ENCODE measurements at regions not wholly inside any gene's neighbourhood (a gene's known extent, or its start where the extent isn't known, plus 50 kb on each side); places are given as distances from the start of the nearest gene placed in this dataset.
A peak's percentile ranks its signal among the peaks of the same experiment; 100 is the strongest.
"Not testable (repeated sequence)": the region's sequence is repeated elsewhere in the genome, so short reads cannot be mapped to it uniquely, and the experiment has no call there.

DNA sequence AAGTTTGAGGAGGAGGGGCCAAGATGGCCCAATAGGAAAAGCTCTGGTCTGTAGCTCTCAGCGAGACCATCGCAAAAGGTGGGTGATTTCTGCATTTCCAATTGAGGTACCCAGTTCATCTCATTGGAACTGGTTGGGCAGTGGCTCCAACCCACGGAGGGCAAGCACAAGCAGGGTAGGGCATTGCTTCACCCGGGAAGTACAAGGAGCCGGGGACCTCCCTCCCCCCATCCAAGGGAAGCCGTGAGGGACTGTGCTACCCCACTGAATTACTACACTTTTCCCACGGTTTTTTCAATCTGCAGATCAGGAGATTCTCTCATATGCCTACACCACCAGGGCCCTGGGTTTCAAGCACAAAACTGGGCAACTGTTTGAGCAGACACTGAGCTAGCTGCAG is 58.0 kb upstream of the EFCAB3 start:
- no peak for DNase-seq (ENCODE audit: low spot score)

DNA sequence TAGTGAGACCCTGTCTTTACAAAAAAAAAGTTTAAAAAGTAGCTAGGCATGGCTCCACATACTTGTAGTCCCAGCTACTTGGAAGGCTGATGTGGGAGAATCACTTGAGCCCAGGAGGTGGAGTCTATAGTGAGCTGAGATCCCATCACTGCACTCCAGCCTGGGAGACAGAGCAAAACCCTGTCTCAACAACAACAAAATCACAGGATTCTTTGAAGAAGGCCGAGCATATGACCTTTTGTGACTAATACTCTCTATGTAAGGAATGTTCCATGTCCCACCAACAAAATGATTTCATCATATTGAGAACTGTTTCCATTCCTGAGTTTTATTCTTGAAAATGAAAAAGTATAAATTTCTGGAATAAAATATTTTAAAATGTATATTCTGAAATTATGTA is 58.9 kb upstream of the EFCAB3 start:
- no peak for DNase-seq (ENCODE audit: low spot score)

DNA sequence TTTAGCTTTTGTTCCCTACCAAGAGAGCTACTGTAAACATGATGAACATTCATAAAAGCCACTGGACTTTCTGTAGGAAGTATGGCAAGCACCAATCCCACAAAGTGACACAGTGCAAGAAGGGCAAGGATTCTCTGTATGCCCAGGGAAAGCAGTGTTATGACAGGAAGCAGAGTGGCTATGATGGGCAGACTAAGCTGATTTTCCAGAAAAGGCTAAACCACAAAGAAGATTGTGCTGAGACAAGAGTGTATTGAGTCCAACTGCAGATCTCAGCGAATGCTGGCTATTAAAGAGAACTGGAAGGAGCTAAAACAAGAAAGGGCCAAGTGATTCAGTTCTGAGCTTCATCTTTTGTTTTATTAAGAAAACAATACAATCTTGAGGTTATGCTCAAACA is 60.5 kb upstream of the EFCAB3 start:
- no peak for DNase-seq (ENCODE audit: low spot score)

DNA sequence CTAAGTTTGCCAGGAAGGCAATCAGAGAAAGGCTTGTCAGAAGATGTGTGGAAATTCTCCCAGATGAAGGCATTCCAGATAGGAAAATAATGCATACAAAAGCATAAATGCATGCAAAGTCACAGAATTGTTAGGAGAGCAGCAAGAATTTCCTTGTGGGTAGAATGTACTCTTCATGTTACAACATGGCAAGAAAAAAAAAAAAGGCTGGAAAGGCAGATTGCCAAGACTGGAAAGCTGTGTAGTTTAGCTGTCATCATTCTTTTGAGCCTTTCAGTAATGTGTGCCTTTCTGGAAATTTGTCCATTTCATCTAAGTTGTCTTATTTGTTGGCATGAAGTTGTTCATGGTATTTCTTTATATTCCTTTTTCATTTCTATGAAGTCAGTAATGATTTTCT is 71.0 kb upstream of the EFCAB3 start:
- no peak for DNase-seq (ENCODE audit: low spot score)

DNA sequence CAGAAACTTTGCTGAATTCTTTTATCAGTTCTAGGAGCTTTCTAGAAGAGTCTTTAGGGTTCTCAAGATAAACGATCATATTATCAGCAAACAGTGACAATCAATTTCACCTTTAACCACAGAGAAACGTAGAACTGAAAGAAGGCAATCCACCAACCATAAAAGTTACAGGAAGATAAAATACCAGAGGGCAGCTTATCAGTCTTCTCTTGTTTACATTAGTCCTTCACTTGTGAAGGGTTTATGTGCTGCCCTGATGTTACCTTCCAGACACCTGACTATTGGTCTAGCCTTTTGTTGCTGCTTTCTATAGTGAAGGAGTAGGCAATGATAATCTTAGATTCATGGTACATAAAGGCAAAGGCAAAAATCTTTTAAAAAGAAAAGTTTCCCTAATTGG is 73.2 kb upstream of the EFCAB3 start:
- no peak for DNase-seq (ENCODE audit: low spot score)

DNA sequence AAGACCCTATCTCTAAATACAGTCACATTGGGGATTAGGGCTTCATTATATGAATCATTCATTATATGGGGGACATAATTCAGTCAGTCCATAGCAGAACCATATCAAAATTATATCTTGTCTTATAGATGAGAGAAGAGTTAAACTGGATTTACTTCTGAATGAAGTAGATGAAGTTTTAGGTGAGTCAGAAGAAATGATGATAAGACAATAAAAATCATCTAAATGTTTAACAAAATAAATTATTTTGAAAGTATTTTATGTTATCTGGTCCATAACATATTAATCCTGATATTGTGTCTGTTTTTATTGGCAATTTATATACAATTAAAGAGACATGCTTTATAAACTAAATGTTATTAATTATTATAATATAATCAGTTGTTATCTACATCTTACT is 76.9 kb upstream of the EFCAB3 start:
- DNase-seq (ENCODE audit: low spot score): no peak

DNA sequence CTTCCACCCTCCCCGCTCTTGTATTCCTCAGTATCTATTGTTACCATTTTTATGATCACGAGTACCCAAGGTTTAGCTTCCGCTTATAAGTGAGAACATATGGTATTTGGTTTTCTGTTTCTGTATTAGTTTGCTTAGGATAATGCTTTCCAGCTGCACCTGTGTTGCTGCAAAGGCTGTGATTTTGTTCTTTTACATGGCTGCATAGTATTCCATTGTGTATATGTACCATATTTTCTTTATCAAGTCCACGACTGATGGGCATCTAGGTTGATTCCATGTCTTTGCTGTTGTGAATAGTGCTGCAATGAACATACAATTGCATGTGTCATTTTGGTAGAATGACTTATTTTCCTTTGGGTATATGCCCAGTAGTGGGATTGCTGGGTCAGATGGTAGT is 79.7 kb upstream of the EFCAB3 start:
- DNase-seq (ENCODE audit: low spot score): no peak

DNA sequence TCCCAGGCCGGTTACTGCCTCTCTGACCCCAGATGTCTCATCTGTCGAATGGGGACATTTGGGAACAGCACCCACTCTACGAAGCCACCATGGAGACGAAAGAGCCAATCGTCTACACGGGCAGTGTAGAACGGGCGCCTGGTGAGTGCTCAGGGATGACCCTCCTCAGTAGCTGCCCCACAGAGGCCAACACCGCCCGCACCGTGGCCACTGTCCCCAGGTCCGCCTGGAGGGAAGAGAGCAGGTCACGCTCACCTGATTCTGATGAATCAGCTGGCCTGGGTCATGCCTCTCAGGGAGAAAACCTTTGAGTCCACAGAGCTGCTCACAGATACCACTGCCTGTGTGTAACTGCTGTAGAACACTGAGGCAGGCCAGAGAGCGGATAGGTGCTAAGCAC is 105.1 kb upstream of the EFCAB3 start:
- not testable (repeated sequence) for DNase-seq (ENCODE audit: low spot score)

DNA sequence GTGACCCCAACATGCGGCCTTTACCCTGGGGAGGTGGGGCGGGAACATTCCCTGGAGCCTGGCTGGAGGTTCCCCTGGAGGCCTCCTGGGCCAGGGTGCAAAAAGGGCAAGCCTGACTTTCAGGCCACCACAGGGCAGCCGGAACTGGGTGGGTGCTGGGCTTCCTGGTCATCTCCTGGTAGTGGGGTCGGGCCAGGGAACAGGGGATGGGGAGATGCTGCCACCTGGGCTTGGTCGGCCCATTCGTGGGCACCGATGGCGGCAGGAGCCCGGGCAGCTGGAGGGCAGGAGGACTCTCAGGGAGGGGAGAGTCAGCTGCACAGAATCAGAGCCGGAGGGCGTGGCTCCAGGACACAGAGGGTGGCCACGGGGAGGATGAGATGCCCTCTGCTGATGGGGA is 112.0 kb upstream of the EFCAB3 start:
- not testable (repeated sequence) for DNase-seq (ENCODE audit: low spot score)

DNA sequence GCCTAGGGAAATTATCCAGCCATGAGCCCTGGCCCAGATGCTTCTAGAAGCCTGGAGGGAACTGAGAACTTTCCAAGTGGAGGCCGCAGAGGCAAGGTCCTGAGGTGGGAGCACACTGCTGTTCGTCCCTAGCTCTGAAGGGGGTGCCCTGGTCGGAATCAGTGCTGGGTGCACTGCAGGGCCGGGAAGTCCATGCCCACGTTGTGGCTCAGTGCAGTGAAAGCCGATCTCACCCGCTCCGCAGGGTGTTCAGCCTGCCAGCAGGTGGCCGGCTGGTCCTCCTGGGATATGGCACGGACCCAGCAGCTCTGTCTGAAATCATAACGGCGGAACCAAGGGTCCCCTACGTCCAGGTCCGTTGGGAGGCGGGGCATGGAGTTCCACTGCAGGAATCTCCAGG is 115.4 kb upstream of the EFCAB3 start:
- DNase-seq (ENCODE audit: low spot score): not testable (repeated sequence)

DNA sequence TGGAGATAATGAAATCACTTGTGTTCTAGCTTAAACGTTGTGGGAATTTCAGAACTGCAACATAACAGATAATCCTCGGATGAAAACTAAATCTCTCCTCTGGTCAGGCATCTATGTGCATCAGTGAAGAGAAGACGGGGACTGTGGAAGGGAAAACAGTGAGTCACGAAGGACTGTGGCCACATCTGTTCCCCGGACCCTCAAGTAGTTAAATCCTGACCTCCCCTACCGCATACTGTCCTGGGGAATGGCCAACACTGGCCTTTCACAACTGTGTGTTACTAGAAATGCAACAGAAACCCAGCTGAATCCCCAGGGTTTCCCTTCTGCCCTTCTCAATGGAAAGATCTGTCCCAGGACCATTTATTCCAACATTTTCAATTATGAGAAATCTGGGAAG is 124.6 kb upstream of the EFCAB3 start:
- not testable (repeated sequence) for DNase-seq (ENCODE audit: low spot score)

DNA sequence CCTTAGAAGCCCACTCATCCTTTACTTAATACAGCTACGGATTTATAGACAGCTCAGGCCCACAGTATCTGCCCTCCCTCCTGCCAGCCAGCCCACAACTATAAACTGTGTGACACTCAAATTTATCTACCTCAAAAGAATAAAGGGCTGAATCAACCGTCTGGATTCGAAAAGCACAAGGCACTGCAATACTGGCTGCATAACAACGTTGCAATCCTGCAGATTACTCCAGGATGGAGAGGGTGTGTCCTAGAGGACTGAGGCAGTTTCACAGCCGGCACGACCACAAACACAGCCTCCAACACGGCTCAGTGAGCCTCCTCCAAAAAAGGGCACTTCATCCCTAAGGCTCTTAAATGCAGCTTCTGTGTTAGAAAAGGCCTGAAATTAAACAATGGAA is 138.3 kb upstream of the EFCAB3 start:
- not testable (repeated sequence) for DNase-seq (ENCODE audit: low spot score)

DNA sequence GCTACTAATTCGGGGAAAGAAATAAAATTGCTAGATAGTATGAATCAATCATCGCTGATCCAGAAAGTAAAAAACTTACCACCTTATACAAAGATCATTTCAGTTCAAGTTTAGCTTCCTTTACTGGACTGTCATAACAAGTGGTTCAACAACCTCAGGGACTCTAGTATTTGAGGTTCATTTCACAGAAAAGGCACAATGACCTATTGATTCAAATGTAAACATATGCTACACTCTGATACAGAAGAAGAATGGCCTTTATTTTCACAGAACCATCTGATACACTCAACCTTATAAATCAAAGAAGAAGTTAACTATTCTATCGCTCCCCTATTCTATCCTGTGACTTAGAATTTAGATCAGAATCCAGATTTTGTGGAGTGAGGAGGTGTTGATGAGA is 140.8 kb upstream of the EFCAB3 start:
- DNase-seq (ENCODE audit: low spot score): not testable (repeated sequence)

DNA sequence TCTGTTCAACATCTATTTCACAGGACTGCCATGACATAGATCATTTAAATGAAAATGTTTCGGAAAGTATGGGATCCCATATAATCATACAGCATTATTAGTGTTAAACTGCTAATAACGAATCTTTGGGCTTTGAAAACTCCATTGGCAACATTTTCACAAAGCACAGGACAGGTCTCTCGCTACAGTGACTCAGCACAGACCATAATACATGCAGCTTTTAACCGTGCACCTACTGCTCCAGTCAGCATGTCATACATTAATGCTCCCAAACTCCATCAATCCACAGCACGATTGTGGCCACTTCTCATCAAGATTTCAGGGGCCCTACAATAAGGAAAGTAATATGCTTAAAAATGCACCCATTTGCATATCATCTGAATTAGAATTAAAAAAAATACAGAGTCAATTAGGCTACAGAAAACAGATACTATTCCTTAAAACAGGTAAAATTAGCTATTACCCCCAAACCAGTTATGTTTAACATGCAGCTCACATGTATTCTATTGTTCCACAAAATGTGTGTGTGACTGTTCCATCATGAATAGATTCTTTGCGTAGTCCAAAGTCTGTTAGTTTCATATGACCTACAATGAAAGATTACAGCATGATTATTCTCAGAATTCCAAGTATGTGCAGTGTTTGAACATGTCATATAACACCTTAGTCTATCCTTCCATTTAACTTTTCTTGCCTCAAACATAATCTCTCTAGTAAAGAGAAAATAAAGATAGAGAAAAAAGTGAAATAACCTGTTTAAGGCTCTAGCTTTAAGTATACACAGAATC is 141.6 kb upstream of the EFCAB3 start:
- DNase-seq (ENCODE audit: low spot score): not testable (repeated sequence)

DNA sequence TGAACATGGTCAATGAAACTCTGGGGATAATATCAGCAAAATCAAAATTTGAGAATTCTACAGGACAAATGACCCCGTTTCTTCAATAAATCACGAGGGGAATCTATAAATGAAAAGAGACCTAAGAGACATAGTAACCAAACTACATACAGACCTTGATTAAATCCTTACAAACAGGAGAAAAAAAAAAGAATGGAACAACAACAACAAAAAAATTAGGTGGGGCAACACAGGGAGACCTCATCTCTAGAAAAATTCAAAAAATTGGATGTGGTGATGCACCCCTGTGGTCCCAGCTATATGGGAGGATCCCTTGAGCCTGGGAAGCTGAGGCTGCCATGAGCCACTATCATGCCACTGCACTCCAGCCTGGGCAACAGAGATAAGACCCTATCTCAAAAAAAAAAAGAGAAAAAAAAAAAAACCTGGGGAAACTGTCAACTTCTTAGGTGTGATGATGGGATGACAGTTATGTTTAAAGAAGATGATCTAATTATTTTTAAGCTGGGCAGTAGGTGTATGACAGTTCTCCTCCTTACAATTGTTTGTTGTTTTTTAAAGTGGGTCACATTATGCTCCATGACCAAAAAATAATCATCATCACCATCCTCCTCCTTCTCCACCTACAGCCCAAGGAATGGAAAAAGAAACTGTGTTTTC is 146.4 kb upstream of the EFCAB3 start:
- peak; percentile 47 for DNase-seq (ENCODE audit: low spot score)

DNA sequence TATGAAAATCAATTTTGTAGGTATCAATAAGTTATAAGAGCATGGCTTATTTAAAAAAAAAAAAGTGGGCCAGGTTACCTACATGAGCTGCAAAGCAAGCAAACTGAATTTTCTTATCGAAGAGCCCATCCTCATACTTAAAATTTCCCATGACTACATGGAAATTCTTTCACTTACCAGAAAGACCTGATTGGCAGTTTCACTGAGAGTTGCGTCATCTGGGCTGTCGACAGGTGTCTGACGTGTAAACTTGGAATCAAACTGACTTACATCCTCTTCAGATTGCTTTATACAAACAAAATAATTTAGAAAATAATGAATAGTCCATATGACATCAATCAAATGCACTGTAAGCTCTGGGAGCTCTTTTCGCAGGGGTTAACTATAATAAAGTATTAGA is 149.1 kb upstream of the EFCAB3 start:
- not testable (repeated sequence) for DNase-seq (ENCODE audit: low spot score)

DNA sequence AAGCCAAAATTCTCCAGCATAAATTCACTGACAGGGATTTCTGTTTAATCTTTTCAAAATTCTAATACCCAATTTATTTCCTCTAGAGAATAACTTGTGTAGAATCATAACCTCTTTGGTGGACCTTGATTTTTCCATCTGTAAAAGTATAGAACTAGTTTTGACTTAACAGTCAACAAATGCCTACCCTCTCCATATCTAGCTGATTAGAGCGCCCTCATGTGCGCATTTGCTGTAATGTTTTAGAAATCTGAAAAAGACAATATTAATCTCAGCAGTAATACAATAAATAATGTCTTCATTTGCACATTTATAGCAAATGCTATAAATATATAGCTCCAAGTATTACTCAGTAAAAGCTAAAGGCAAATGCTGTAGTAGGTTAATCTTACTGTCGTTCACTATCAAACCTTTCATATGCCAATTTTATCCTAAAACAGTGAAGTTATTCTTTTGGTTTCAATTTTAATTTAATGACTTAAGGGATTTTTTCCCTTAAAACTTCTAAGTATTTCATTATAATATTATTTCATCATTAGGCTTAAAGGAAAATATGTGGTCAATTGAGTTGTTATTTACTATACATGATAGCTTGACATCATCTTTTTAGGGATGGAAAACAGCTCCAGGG is 153.6 kb upstream of the EFCAB3 start:
- not testable (repeated sequence) for DNase-seq (ENCODE audit: low spot score)

DNA sequence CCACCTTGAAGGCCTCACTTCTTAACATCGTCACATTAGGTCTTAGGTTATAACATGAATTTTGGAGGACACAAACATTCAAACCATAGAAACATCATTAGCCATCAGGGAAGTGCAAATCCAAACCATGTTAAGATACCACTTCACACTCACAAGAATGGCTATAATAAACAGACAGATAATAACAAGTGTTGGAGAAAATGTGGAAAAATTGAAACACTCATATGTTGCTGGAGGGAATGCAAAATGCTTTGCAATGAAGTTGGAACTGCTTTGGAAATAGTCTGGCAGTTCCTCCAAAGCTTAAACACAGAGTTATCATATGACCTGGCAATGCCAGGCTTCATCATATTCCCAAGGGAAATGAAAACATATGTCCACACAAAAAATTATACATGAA is 156.8 kb upstream of the EFCAB3 start:
- DNase-seq (ENCODE audit: low spot score): not testable (repeated sequence)

DNA sequence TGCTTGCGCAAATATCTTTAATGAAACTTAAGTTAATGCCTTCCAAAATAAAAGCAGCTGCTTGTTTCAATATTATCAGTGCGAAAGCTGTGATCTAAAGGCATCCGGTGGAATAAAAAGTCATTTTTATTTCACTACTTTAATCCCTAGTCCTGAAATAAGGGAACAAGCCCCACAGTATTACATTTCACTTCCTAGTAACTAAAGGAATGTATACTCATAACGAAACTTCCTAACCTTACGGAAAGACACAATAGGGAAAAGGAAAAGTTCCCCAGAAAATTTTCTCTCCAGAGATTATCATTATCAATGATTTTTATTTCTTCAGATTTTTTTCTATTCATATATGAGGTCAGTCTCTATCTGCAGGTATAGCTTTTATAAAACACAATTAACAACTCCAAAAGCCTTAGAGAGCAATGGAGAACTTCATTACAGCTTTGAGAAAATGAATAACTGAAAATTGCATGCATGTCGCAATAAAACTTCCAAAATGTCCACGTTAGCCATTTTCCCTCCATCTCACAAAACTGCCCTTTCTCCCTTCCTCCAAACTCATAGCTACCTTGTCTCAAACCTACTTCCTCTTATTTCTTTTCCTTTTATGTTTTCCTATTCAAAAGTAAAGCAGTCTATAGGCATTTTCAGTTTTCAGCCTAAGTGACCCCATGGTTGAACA is 154.3 kb upstream of the MED13 start:
- no peak for DNase-seq (ENCODE audit: low spot score)

DNA sequence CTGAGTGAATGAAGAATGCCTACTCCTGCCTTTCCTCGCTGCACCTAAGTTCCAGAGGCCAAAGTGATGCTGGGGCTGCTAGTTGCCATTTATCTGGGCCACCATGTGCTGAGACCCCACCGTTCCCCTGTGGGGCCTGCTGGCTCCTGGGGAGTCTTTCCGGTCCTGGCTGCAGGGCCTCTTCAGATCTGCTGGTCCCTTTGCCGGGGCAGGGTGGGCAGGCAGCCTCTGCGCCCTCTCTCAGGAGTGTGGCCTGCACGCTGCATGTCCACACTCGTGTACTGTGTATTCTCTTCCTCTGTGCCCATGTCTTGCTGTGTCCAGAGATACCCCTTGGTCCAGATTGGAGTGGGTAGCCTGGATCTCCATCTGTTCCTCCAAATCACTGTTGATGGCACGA is 151.8 kb upstream of the MED13 start:
- no peak for DNase-seq (ENCODE audit: low spot score)

DNA sequence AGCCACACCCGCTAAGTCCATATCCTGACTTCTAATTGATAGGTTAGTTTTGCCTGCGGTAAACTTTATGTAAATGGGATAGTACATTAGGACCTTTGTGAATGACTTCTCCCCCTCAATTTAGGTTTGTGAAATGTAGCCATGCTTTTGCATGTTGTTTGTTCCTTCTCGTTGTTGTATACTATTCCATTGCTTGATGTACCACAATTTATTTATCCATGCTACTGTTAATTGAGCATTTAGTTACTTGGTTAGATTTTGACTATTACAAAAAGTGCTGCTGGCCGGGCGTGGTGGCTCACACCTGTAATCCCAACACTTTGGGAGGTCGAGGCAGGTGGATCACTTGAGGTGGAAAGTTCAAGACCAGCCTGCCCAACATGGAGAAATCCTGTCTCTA is 150.8 kb upstream of the MED13 start:
- not testable (repeated sequence) for DNase-seq (ENCODE audit: low spot score)

DNA sequence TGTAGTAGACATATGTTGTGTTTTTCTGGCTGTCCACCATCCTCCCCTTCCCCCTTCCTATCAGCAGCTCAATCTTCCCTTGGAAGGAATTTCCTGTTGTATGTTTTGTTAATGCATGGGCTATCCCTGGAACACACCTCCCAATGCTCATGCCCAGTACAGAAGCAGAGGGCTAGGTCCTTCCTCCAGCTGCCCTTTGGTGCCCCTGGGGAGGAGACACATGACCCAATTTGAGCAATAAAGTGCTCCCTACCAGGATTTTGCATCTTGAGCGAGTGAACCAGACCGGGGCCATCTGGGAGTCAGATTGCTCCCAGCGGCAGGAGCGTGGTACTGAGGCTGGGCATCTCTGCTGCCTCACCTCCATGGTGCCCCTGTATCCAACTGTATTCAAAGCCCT is 141.5 kb upstream of the MED13 start:
- no peak for DNase-seq (ENCODE audit: low spot score)

DNA sequence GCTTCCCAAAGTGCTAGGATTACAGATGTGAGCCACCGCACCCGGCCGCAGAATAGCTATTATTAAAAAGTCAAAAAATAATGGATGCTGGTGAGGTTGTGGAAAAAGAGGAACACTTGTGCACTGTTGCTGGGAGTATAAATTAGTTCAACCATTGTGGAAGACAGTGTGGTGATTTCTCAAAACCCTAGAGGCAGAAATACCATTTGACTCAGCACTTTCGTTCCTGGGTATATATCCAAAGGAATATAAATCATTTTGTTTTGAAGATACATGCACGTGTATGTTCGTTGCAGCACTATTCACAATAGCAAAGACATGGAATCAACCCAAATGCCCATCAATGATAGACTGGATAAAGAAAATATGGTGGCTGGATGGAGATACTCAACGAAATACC is 132.1 kb upstream of the MED13 start:
- not testable (repeated sequence) for DNase-seq (ENCODE audit: low spot score)

Data from hematopoietic multipotent progenitor cell treated with erythropoietin and hydrocortisone succinate and interleukin-3 and kit ligand, for 17 days (in vitro differentiated cells).